HEK293T (cell line): ENCODE measurements at regions not wholly inside any gene's neighbourhood (a gene's known extent, or its start where the extent isn't known, plus 50 kb on each side); places are given as distances from the start of the nearest gene placed in this dataset.

ENCODE experiments used
- CTCF ChIA-PET: fragments of 350-600 bp; formaldehyde crosslinking; extraction: SDS; loops from one replicate; lab custom pipeline; 2021; ENCODE audit warnings: antibody characterized with exemption, inconsistent platforms; lab: Yijun Ruan, JAX
- POLR2A ChIA-PET: fragments of 350-600 bp; formaldehyde crosslinking; extraction: SDS; loops from one replicate; lab custom pipeline; 2020; ENCODE audit warnings: antibody characterized with exemption, inconsistent platforms; lab: Yijun Ruan, JAX
- DNase-seq: peaks from one replicate; pipeline ENCODE4 v3.0.0; 2012; ENCODE audit warnings: mixed read lengths; ENCODE audit errors: extremely low spot score
- ARNT ChIP-seq: fragments of 450-650 bp; IDR thresholded peaks from 2 replicates; pipeline ENCODE4 v1.6.1; 2017; ENCODE audit warnings: mild to moderate bottlenecking
- BHLHE40 ChIP-seq: fragments of 450-650 bp; IDR thresholded peaks from 2 replicates; pipeline ENCODE4 v1.6.1; 2016; ENCODE audit warnings: mild to moderate bottlenecking, moderate library complexity, borderline replicate concordance
- CTBP1 ChIP-seq: fragments of 450-650 bp; IDR thresholded peaks from 2 replicates; pipeline ENCODE4 v1.6.1; 2016; ENCODE audit warnings: borderline replicate concordance
- ELF4 ChIP-seq: fragments of 450-650 bp; IDR thresholded peaks from 2 replicates; pipeline ENCODE4 v1.6.1; 2017; ENCODE audit warnings: antibody characterized with exemption
- FOXA1 ChIP-seq: fragments of 450-650 bp; IDR thresholded peaks from 2 replicates; pipeline ENCODE4 v1.6.1; 2016; ENCODE audit warnings: mild to moderate bottlenecking
- FOXK2 ChIP-seq: fragments of 450-650 bp; IDR thresholded peaks from 2 replicates; pipeline ENCODE4 v1.6.1; 2016; ENCODE audit warnings: mild to moderate bottlenecking
- FOXM1 ChIP-seq: fragments of 450-650 bp; IDR thresholded peaks from 2 replicates; pipeline ENCODE4 v1.6.1; 2017; ENCODE audit warnings: mild to moderate bottlenecking, borderline replicate concordance
- HDGF ChIP-seq: fragments of 450-650 bp; IDR thresholded peaks from 2 replicates; pipeline ENCODE4 v1.6.1; 2017; ENCODE audit warnings: antibody characterized with exemption, borderline replicate concordance
- L3MBTL2 ChIP-seq: fragments of 450-650 bp; conservative IDR thresholded peaks from 2 replicates; pipeline ENCODE4 v1.6.1; 2016; ENCODE audit warnings: mild to moderate bottlenecking
- LEF1 ChIP-seq: fragments of 450-650 bp; IDR thresholded peaks from 2 replicates; pipeline ENCODE4 v1.6.1; 2017; ENCODE audit warnings: mild to moderate bottlenecking, borderline replicate concordance
- NFRKB ChIP-seq: fragments of 450-650 bp; IDR thresholded peaks from 2 replicates; pipeline ENCODE4 v1.6.1; 2016; ENCODE audit warnings: mild to moderate bottlenecking, moderate library complexity
- PKNOX1 ChIP-seq: fragments of 450-650 bp; IDR thresholded peaks from 2 replicates; pipeline ENCODE4 v1.6.1; 2016
- SP1 ChIP-seq: fragments of 450-650 bp; IDR thresholded peaks from 2 replicates; pipeline ENCODE4 v1.6.1; 2017
- SUZ12 ChIP-seq: fragments of 450-650 bp; IDR thresholded peaks from 2 replicates; pipeline ENCODE4 v1.6.1; 2016; ENCODE audit warnings: mild to moderate bottlenecking
- TARDBP ChIP-seq: fragments of 450-650 bp; IDR thresholded peaks from 2 replicates; pipeline ENCODE4 v1.6.1; 2016
- ZNF384 ChIP-seq: fragments of 450-650 bp; IDR thresholded peaks from 2 replicates; pipeline ENCODE4 v1.6.1; 2016

DNA sequence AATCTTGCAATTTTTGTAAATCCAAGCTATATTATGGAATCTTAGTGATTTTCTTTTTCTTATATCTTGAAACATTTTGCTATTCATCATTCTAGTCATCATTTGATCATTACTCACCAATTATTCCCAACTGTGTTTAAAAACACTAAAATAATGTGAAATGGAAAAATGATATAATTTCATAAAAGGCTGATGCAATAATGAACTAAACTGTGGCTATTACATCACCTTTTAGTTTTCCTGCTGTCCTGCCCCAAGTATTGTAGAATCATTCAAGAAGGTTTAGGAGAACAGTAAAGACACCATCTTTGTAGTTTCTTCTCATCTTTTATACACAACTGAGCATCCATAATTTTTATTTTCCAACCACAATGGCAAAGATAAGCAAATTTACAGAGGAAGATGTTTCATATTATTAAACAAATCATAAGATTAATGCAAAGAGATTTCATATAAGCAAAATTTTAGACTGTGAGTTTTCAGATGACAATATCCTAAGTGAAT is 431.0 kb upstream of the SLC30A5 start:
- TF ChIP-seq LEF1 (no peak), FOXA1 (no peak), FOXK2 (no peak), CTBP1 (no peak)
- DNase-seq, result no peak
- ChIA-PET CTCF (no interaction called here), POLR2A (no interaction called here)

DNA sequence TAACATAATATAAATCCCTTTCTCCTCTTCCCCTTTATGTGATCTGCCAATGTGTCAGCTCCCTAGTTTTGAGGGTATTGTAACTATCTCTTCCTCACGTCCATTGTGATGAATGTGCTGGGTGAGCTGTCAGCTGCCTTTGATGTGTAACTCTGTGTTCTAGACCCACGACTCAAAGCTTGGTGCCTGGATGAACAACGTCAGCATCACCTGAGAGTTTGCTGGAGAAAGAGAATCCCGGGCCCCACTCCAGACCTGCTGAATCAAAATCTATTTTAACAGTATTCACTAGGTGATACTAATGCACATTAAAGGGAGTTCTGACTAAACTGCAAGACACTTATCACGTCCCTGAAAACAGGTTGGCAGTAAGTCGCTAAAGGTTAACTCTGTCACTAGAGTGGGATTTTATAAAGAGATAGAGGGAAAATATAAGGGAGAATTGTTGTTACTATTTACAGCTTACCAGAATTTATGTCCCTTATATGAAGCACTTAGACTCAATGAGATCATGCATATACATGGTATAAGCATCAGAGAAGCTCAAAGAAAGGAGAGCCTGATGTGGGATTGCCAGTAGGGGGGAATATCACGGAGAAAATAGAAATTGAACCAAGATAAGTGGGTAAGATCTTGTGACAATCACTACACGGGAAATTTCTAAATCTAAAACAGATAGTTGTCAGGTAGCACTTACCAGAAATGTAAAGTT is 423.8 kb upstream of the SLC30A5 start:
- CTCF ChIA-PET, result interaction anchor here (0.6 kb wide), 1 partner anchor 636 kb away, joined by 5 read pairs; no protein-coding TSS in a partner anchor
- POLR2A ChIA-PET, result no interaction called here
- no peak for DNase-seq
- TF ChIP-seq L3MBTL2, result no peak
- TF ChIP-seq SP1, result no peak
- TF ChIP-seq CTBP1, result no peak
- TF ChIP-seq BHLHE40, result no peak
- no peak for TF ChIP-seq FOXM1
- TF ChIP-seq SUZ12, result no peak
- no peak for TF ChIP-seq NFRKB
- TF ChIP-seq PKNOX1, result no peak

DNA sequence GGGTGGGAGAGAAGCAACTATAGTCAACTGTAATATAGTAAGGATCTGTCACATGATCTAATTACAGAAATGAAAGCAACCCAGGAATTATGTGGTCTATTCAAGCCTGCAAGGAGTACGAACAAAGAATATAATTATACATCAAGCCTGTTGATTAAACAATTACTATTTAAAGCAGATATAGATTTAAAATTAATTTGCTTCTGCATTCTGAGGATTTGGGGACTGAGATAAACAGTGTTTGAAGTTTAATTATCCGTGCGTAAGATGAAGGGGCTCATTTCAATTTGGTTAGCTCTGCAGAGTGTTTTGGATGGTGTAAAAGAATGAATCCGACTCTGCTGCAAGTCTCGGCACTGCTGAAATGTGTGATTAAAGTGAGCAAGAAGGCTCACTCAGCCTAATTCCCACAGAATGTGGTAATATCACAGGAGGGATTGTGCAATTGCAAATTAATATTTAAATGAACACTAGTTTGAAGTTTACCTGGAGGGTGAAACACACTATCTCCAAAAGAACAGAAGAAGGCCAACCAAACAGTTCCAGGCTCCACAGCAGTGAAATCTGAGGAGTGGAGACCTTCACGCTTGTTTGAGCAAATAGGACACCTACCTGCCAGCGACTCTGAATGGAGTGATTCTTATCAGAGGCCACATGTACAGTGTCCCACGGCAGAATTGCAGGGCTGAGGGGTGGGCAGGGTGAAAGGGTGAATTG is 420.6 kb upstream of the SLC30A5 start:
- POLR2A ChIA-PET, result no interaction called here
- TF ChIP-seq L3MBTL2 (no peak), ELF4 (no peak), LEF1 (no peak), HDGF (no peak), TARDBP (no peak), FOXK2 (no peak), CTBP1 (no peak), FOXA1 (no peak), SP1 (no peak)
- DNase-seq, result no peak
- CTCF ChIA-PET, result no interaction called here

- TF ChIP-seq BHLHE40, result no peak
- TF ChIP-seq SP1, result no peak
- no peak for TF ChIP-seq ELF4
- no peak for TF ChIP-seq FOXK2
- no peak for TF ChIP-seq NFRKB
- TF ChIP-seq FOXA1, result no peak
- no peak for TF ChIP-seq SUZ12
- TF ChIP-seq CTBP1, result no peak
- ChIA-PET POLR2A (no interaction called here), CTCF (no interaction called here)
- DNase-seq, result no peak
These were observed 420.0 kb upstream of the SLC30A5 start for GRCh38 chr5:68673823-68674180.

- TF ChIP-seq SUZ12, result no peak
- no peak for TF ChIP-seq PKNOX1
- no peak for TF ChIP-seq SP1
- CTCF ChIA-PET, result no interaction called here
- DNase-seq, result no peak
- POLR2A ChIA-PET, result no interaction called here
These were observed 414.8 kb upstream of the SLC30A5 start for GRCh38 chr5:68679041-68679440.

DNA sequence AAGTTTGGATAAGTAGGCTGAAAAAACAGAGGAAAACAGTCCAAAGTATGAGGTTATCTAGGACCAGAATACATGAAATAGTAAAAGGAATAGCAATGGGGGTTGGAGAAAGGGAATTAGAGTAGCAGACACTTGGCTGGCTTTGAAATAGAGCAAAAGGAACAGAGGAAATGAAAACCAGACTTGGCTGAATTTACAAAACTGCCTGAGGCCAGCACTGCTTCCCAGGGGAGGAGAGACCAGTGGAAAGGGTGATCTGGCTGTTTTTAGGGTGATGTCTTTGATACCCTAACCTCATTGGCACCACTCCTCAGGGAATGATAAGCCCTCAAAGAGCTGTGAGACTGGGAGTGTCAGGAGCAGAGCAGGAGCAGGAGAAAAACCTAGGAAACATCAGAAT is 413.4 kb upstream of the SLC30A5 start:
- DNase-seq, result no peak
- TF ChIP-seq FOXA1, result no peak
- no peak for TF ChIP-seq L3MBTL2
- TF ChIP-seq SUZ12, result no peak
- no peak for TF ChIP-seq FOXK2
- no peak for TF ChIP-seq ELF4
- TF ChIP-seq ZNF384, result no peak
- TF ChIP-seq ARNT, result no peak
- no peak for TF ChIP-seq BHLHE40
- POLR2A ChIA-PET, result no interaction called here
- CTCF ChIA-PET, result no interaction called here

- no peak for TF ChIP-seq ZNF384
- TF ChIP-seq NFRKB, result no peak
- no peak for TF ChIP-seq PKNOX1
- no peak for TF ChIP-seq FOXA1
- TF ChIP-seq SP1, result no peak
- no peak for TF ChIP-seq SUZ12
- TF ChIP-seq HDGF, result no peak
- no peak for TF ChIP-seq FOXM1
- no peak for TF ChIP-seq BHLHE40
- TF ChIP-seq TARDBP, result no peak
- TF ChIP-seq ELF4, result no peak
- TF ChIP-seq CTBP1, result no peak
- TF ChIP-seq ARNT, result no peak
- no peak for TF ChIP-seq L3MBTL2
- no peak for TF ChIP-seq LEF1
- TF ChIP-seq FOXK2, result no peak
- DNase-seq, result no peak
- CTCF ChIA-PET, result no interaction called here
- POLR2A ChIA-PET, result no interaction called here
These were observed 411.9 kb upstream of the SLC30A5 start for GRCh38 chr5:68681929-68682328.
